GM12878 (cell line): ENCODE measurements at regions not wholly inside any gene's neighbourhood (a gene's known extent, or its start where the extent isn't known, plus 50 kb on each side); places are given as distances from the start of the nearest gene placed in this dataset.

Experiments used
- CBFB ChIP-seq: IDR thresholded peaks from 2 replicates; pipeline ENCODE4 v1.6.1; 2016; ENCODE audit warnings: antibody characterized with exemption, low read depth
- CEBPB ChIP-seq, 2 experiments: fragments of 150-350 bp in 1 of 2; IDR thresholded peaks; 2 replicates each; pipeline ENCODE4 v1.6.1; 2012 to 2014; ENCODE audit warnings: low read depth in 2 of 2, low read length in 2 of 2, borderline replicate concordance in 1 of 2, inconsistent platforms in 1 of 2
- CTCF ChIP-seq, 3 experiments: IDR thresholded peaks in 2 of 3; conservative IDR thresholded peaks in 1 of 3; 2 replicates each; pipeline ENCODE4 v1.5.1; 2011; ENCODE audit warnings: low read depth in 3 of 3, low read length in 3 of 3, mild to moderate bottlenecking in 3 of 3, control low read depth in 2 of 3, moderate library complexity in 2 of 3, inconsistent platforms in 1 of 3, mixed read lengths in 1 of 3; ENCODE audit not compliant: control insufficient read depth in 2 of 3, insufficient read depth in 1 of 3; ENCODE audit errors: extremely low read depth in 1 of 3
- E2F4 ChIP-seq: IDR thresholded peaks from 2 replicates; pipeline ENCODE4 v1.6.1; 2012; ENCODE audit warnings: low read depth, low read length, improper control_type of control experiment
- FOXM1 ChIP-seq: IDR thresholded peaks from 2 replicates; pipeline ENCODE4 v1.6.1; 2012; ENCODE audit warnings: low read depth, mild to moderate bottlenecking, inconsistent platforms, low read length, moderate library complexity
- JUNB ChIP-seq: IDR thresholded peaks from 2 replicates; pipeline ENCODE4 v1.6.1; 2016; ENCODE audit warnings: antibody characterized with exemption, mild to moderate bottlenecking
- NFXL1 ChIP-seq: fragments of 450-650 bp; IDR thresholded peaks from 2 replicates; pipeline ENCODE4 v1.6.1; 2017; ENCODE audit warnings: antibody characterized with exemption, mild to moderate bottlenecking, borderline replicate concordance
- RCOR1 ChIP-seq: conservative IDR thresholded peaks from 2 replicates; pipeline ENCODE4 v1.6.1; 2012; ENCODE audit warnings: low read depth, low read length, improper control_type of control experiment
- RELB ChIP-seq: fragments of 450-650 bp; IDR thresholded peaks from 2 replicates; pipeline ENCODE4 v1.6.1; 2017; ENCODE audit warnings: low read depth, mild to moderate bottlenecking, moderate library complexity
- SMAD5 ChIP-seq: IDR thresholded peaks from 2 replicates; pipeline ENCODE4 v1.6.1; 2016; ENCODE audit warnings: antibody characterized with exemption, low read depth
- SMC3 ChIP-seq: IDR thresholded peaks from 2 replicates; pipeline ENCODE4 v1.6.1; 2011; ENCODE audit warnings: low read length, improper control_type of control experiment, borderline replicate concordance
- SUPT20H ChIP-seq: IDR thresholded peaks from 2 replicates; pipeline ENCODE4 v1.6.1; 2011; ENCODE audit warnings: low read depth, mild to moderate bottlenecking, low read length, moderate library complexity, borderline replicate concordance; ENCODE audit not compliant: control insufficient read depth
- ZBTB40 ChIP-seq: fragments of 450-650 bp; IDR thresholded peaks from 2 replicates; pipeline ENCODE4 v1.6.1; 2016; ENCODE audit warnings: mild to moderate bottlenecking, moderate library complexity, borderline replicate concordance
- ZNF24 ChIP-seq: fragments of 450-650 bp; IDR thresholded peaks from 2 replicates; pipeline ENCODE4 v1.6.1; 2017; ENCODE audit warnings: antibody characterized with exemption, mild to moderate bottlenecking
- ZNF592 ChIP-seq: fragments of 450-650 bp; IDR thresholded peaks from 2 replicates; pipeline ENCODE4 v1.6.1; 2017; ENCODE audit warnings: mild to moderate bottlenecking, moderate library complexity

- no peak for TF ChIP-seq RELB
- TF ChIP-seq CBFB: no peak
- no peak for TF ChIP-seq ZBTB40
- no peak for TF ChIP-seq SMAD5
- no peak for TF ChIP-seq SUPT20H
- TF ChIP-seq NFXL1: no peak
- TF ChIP-seq ZNF592: no peak
- no peak for TF ChIP-seq E2F4
- TF ChIP-seq ZNF24: no peak
- no peak for TF ChIP-seq CTCF (IDR thresholded peaks at IDR 0.05 in 2 of 3, conservative IDR thresholded peaks at IDR 0.05 in 1 of 3; ENCODE audit: control insufficient read depth in 2 of 3, extremely low read depth in 1 of 3, insufficient read depth in 1 of 3, low read depth in 3 of 3, low read length in 3 of 3)
- no peak for TF ChIP-seq RCOR1
- no peak for TF ChIP-seq CEBPB (IDR thresholded peaks at IDR 0.05; ENCODE audit: borderline replicate concordance in 1 of 2, low read depth in 2 of 2, low read length in 2 of 2)
- no peak for TF ChIP-seq FOXM1
- no peak for TF ChIP-seq SMC3
- TF ChIP-seq JUNB: peak; percentile 64
These were observed 605.3 kb upstream of the ZNF804A start (continued) for GRCh38 chr2:183993052-183993451.
